Loucy (cell line): ENCODE measurements at regions not wholly inside any gene's neighbourhood (a gene's known extent, or its start where the extent isn't known, plus 50 kb on each side); places are given as distances from the start of the nearest gene placed in this dataset.

ENCODE experiments used
- CTCF ChIP-seq: fragments of 200-600 bp; sonication (generic); conservative IDR thresholded peaks from 2 replicates; pipeline ENCODE4 v1.5.1; 2014; ENCODE audit warnings: mild to moderate bottlenecking, antibody characterized with exemption, low read length
- EZH2phosphoT487 ChIP-seq: fragments of 200-600 bp; IDR thresholded peaks from 2 replicates; pipeline ENCODE4 v1.6.1; 2018; ENCODE audit warnings: antibody characterized with exemption, mild to moderate bottlenecking, moderate library complexity, borderline replicate concordance

GRCh38 chr5:93829346-93829745 is 87.9 kb upstream of the POU5F2 start:
- TF ChIP-seq CTCF (no peak), EZH2phosphoT487 (no peak)
